ENCODE measurements at regions not wholly inside any gene's neighbourhood (a gene's known extent, or its start where the extent isn't known, plus 50 kb on each side); places are given as distances from the start of the nearest gene placed in this dataset.
"Not testable (repeated sequence)": the region's sequence is repeated elsewhere in the genome, so short reads cannot be mapped to it uniquely, and the experiment has no call there.

DNA sequence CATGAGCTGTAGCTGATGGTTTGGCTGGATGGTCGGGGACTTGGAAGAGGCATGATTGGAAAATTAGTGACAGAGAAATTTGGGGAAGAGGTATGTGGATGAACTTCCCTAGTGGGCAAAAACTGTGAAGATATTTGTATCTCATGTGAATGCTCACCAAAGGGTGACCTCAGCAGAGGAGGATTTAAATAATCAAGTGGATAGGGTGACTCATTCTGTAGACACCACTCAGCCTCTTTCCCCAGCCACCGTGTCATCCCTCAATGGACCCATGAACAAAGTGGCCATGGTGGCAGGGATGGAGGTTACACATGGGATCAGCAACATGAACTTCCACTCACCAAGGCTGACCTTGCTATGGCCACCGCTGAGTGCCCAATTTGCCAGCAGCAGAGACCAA is 60.8 kb upstream of the KRAS start:
- no peak for DNase-seq
- TF ChIP-seq, protein P1, sequence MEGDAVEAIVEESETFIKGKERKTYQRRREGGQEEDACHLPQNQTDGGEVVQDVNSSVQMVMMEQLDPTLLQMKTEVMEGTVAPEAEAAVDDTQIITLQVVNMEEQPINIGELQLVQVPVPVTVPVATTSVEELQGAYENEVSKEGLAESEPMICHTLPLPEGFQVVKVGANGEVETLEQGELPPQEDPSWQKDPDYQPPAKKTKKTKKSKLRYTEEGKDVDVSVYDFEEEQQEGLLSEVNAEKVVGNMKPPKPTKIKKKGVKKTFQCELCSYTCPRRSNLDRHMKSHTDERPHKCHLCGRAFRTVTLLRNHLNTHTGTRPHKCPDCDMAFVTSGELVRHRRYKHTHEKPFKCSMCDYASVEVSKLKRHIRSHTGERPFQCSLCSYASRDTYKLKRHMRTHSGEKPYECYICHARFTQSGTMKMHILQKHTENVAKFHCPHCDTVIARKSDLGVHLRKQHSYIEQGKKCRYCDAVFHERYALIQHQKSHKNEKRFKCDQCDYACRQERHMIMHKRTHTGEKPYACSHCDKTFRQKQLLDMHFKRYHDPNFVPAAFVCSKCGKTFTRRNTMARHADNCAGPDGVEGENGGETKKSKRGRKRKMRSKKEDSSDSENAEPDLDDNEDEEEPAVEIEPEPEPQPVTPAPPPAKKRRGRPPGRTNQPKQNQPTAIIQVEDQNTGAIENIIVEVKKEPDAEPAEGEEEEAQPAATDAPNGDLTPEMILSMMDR (IDR thresholded peaks at IDR 0.05; ENCODE audit: partially characterized antibody, unreplicated experiment) = no peak
- no peaks in the 10 kb centered on the region for H3K27me3 Mint-ChIP-seq (ENCODE audit: unreplicated experiment)
- no peaks in the 10 kb centered on the region for H3K4me1 Mint-ChIP-seq (ENCODE audit: low read depth, unreplicated experiment)
- peaks cover 3% of the 10 kb centered on the region for H3K9me3 Mint-ChIP-seq (ENCODE audit: unreplicated experiment)
- no peak overlapping the region for H3K27ac Mint-ChIP-seq (ENCODE audit: unreplicated experiment)
- H3K36me3 Mint-ChIP-seq (ENCODE audit: unreplicated experiment) = peaks cover 4% of the 10 kb centered on the region
- H3K4me3 Mint-ChIP-seq (ENCODE audit: unreplicated experiment) = no peak overlapping the region

DNA sequence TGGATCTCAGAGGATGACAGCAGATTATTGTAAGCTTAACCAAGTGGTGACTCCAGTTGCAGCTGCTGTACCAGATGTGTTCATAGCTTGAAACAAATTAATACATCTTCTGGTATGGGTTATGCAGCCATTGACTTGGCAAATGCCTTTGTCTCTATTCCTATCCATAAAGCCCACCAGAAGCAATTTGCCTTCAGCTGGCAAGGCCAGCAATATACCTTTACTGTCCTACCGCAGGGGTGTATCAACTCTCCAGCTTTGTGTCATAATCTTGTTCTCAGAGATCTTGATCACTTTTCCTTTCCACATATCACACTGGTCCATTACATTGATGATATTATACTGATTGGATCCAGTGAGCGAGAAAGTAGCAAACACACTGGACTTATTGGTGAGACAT is 59.3 kb upstream of the KRAS start:
- not testable (repeated sequence) for H3K4me1 Mint-ChIP-seq (ENCODE audit: low read depth, unreplicated experiment); H3K27ac Mint-ChIP-seq (ENCODE audit: unreplicated experiment); H3K4me3 Mint-ChIP-seq (ENCODE audit: unreplicated experiment); H3K36me3 Mint-ChIP-seq (ENCODE audit: unreplicated experiment); DNase-seq; H3K9me3 Mint-ChIP-seq (ENCODE audit: unreplicated experiment); H3K27me3 Mint-ChIP-seq (ENCODE audit: unreplicated experiment)

DNA sequence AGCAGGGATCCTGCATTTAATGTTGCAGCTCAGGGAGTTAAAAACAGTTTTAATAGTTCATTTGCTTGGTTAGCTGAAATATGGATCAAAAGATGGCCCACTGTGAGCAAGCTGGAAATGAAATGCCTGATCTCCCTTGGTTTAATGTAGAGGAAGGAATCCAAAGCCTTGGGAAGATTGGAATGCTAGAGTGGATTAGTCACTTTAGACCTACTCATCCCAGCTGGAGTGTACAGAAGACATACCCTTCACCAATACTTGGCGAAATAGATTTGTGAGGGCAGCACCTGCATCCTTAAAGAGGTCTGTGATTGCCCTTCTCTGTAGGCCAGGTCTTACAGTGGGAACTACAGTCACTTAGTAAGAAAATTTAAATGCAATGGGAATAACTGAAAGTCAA is 58.0 kb upstream of the KRAS start:
- H3K27me3 Mint-ChIP-seq (ENCODE audit: unreplicated experiment) = no peaks in the 10 kb centered on the region
- H3K4me3 Mint-ChIP-seq (ENCODE audit: unreplicated experiment) = no peak overlapping the region
- H3K4me1 Mint-ChIP-seq (ENCODE audit: low read depth, unreplicated experiment) = no peaks in the 10 kb centered on the region
- H3K36me3 Mint-ChIP-seq (ENCODE audit: unreplicated experiment) = no peaks in the 10 kb centered on the region
- H3K9me3 Mint-ChIP-seq (ENCODE audit: unreplicated experiment) = no peaks in the 10 kb centered on the region
- DNase-seq = no peak
- TF ChIP-seq, protein P1 (IDR thresholded peaks at IDR 0.05; ENCODE audit: partially characterized antibody, unreplicated experiment) = no peak
- no peak overlapping the region for H3K27ac Mint-ChIP-seq (ENCODE audit: unreplicated experiment)

DNA sequence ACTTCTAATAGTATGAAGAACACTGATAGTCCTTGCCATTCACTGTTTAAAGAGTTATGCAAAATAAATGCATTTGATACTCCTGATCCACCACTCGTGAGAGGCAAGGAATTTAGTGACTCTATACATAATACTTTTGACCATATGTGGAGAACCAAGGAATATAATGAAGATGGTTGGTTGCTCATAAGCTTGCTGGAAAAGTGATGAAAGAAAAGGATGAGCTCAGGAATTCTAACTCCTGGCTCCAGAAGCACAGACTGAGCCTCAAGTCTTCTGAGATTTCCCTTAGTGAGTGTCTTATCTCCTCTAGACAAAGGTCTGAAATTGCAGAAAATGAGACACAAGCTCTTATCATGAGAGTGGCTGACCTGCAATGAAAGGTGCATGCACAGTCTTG is 57.1 kb upstream of the KRAS start:
- TF ChIP-seq, protein P1 (IDR thresholded peaks at IDR 0.05; ENCODE audit: partially characterized antibody, unreplicated experiment) = no peak
- Mint-ChIP-seq H3K27me3 (ENCODE audit: unreplicated experiment) (peaks cover 3% of the 10 kb centered on the region), H3K9me3 (ENCODE audit: unreplicated experiment) (no peaks in the 10 kb centered on the region), H3K4me3 (ENCODE audit: unreplicated experiment) (no peak overlapping the region), H3K4me1 (ENCODE audit: low read depth, unreplicated experiment) (no peaks in the 10 kb centered on the region), H3K36me3 (ENCODE audit: unreplicated experiment) (no peaks in the 10 kb centered on the region), H3K27ac (ENCODE audit: unreplicated experiment) (no peak overlapping the region)
- no peak for DNase-seq

DNA sequence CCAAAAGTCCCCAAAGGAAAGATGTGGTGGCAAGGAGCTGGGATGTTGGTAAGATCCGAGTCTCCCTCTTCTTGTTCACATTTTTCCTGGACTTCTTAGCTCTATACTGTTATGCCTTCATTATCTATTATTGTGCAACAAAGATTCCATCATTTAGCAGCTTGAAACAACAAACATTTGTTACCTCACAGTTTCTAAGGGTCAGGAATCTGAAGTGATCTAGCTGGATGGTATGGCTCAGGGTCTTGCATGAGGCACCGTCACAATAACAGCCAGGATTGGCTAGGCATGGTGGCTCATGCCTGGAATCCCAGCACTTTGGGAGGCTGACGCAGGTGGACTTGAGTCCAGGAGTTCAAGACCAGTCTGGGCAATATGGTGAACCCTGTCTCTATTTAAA is 51.1 kb upstream of the KRAS start:
- H3K4me1 Mint-ChIP-seq (ENCODE audit: low read depth, unreplicated experiment) = no peaks in the 10 kb centered on the region
- H3K9me3 Mint-ChIP-seq (ENCODE audit: unreplicated experiment) = no peaks in the 10 kb centered on the region
- peaks cover 4% of the 10 kb centered on the region for H3K27me3 Mint-ChIP-seq (ENCODE audit: unreplicated experiment)
- no peak for DNase-seq
- H3K36me3 Mint-ChIP-seq (ENCODE audit: unreplicated experiment) = peaks cover 3% of the 10 kb centered on the region
- TF ChIP-seq, protein P1 (IDR thresholded peaks at IDR 0.05; ENCODE audit: partially characterized antibody, unreplicated experiment) = no peak
- H3K4me3 Mint-ChIP-seq (ENCODE audit: unreplicated experiment) = no peak overlapping the region
- H3K27ac Mint-ChIP-seq (ENCODE audit: unreplicated experiment) = no peak overlapping the region
